ENCODE measurements at regions not wholly inside any gene's neighbourhood (a gene's known extent, or its start where the extent isn't known, plus 50 kb on each side); places are given as distances from the start of the nearest gene placed in this dataset.

DNA sequence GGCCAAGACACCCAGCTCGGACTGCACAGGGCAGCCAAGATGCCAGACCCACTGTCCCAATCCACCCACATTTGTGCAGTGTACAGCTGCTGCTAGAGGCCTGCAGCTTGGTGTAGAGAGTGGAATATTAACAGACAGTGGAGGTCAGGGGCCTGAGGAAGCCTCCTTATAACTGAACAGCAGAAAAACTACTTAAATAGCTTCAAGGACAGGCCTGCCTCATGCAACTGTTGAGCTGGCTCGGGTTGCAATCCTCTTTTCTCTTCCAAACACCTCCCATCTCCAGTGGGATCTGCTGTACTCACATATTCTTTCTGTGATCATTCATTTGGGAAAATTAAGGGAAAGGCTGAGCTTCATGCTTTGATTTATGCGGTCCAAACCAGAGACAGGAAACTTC, 1043.2 kb upstream of the TMEM132C start:
- DNase-seq (ENCODE audit: low spot score), result no peak

DNA sequence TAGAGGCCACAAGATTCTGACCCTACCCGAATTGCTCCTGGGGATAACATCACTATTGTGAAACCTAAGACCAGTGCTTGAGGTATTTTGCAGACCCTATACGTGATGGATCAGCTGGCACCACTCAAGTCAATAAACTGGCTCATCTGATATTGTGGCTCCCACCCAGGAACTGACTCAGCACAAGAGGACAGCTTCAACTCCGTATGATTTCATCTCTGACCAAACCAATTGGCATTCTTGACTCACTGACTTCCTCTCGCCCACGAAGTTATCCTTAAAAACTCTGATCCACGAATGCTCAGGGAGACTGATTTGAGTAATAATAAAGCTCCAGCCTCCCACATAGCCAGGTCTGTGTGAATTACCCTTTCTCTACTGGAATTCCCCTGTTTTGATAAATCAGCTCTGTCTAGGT, 1036.1 kb upstream of the TMEM132C start:
- no peak for DNase-seq (ENCODE audit: low spot score)

DNA sequence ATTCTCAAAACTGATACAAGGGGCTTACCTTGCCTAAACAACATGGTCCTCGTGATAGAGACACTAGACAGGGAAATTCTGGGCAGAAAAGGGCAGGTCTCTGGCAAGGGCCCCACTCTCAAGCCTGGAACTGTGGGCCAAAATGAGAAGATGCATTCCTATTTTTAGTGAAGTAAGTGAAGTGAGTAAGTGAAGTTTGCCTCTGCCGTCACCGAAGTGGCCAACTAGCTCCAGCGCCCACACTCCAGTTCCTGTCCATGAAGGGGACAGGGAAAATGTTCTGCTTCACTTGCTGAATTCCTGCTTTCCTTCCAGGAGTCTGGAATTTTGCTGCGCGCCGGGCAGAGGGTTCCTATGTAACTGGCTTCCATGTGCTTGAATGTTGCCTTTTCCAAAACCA, 1035.6 kb upstream of the TMEM132C start:
- no peak for DNase-seq (ENCODE audit: low spot score)

DNA sequence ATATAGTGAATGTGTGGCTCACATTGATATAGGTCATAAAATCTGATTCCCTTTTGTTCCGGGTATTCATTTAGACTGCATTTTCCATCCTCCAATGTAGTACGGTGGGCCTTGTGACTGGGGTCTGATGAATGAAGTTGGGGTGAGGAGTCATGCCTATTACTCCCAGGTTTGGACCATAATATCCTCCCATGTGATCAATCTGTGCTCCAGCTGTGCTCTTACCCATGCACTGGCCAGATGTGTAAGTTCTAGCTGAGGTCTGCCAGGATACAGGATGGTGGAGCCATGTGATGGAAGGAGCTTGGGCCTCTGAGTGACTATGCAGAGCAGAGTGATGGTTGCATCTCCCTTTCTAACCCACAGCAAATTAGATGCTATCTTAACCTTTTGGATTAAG, 1034.0 kb upstream of the TMEM132C start:
- no peak for DNase-seq (ENCODE audit: low spot score)

DNA sequence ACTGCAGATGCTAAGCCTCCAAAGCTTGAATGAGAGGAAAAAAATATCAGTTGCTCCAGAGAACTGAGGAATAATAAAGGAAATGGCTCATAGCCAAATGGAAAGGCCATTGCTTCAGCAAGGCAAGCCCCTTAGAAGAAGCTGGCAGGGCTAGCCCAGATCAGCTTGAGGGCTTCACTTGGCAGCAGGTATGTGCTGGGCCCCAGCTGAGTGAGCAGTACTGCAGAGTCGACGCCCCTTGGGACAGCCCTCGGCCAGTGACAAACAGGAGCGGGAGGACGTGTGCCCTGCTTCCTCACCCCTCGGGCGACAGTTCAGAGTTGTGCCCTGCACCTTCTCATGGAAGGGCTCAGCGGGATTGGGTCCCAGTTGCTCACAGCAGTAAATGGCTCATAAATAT, 1031.2 kb upstream of the TMEM132C start:
- DNase-seq (ENCODE audit: low spot score), result no peak

DNA sequence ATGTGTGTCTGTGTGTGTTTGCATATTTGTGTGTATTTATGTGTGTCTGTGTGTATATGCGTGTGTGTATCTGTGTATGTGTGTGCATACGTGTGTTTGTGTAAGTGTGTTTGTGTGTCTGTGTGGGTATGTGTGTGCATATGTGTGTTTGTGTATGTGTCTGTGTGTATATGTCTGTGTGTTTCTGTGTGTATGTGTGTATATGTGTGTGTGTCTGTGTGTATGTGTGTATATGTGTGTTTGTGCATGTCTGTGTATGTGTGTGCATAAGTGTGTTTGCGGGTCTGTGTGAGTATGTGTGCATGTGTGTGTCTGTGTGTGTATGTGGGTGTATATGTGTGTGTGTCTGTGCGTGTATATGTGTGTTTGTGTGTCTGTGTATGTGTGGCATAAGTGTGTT, 1030.5 kb upstream of the TMEM132C start:
- DNase-seq (ENCODE audit: low spot score), result no peak

DNA sequence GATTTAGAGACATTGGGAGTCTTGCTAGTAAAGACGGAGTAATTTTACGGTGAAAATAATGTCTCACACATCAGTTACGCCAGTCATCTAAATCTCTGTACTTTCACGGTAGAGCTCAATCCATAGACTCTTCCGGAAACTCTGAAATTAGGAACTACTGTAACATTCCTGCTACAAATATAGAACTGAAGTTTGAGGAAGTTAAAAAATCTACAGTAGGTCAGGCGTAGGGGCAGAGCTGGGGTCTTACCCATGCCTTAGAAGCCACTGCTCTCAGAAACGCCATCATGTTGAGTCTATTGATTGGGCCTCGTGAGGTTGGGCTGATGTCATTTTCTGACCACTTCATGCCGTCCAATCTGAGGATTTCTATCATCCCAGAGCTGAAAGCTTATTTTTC, 1029.8 kb upstream of the TMEM132C start:
- no peak for DNase-seq (ENCODE audit: low spot score)

- no peak for DNase-seq (ENCODE audit: low spot score)
Measured at GRCh38 chr12:127238107-127238506, 1028.9 kb upstream of the TMEM132C start.

DNA sequence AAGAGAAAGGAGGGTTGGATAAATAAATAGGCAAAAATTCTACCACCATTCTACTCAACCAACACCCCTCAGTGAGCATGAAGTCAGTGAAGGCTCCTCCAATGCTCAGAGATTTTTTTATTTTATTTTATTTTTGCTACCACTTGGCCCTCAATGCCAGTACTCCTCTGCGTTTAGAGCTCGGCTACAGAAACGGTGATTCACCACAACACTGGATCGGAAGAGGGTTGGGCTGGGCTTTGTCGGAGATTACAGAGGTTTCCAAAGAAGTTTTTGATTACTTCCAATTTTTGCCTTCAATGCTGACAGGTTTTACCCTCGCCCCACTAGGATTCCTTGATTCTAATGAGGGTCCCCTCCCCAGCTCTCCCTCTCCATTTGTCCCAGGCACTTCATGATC, 1027.2 kb upstream of the TMEM132C start:
- no peak for DNase-seq (ENCODE audit: low spot score)

DNA sequence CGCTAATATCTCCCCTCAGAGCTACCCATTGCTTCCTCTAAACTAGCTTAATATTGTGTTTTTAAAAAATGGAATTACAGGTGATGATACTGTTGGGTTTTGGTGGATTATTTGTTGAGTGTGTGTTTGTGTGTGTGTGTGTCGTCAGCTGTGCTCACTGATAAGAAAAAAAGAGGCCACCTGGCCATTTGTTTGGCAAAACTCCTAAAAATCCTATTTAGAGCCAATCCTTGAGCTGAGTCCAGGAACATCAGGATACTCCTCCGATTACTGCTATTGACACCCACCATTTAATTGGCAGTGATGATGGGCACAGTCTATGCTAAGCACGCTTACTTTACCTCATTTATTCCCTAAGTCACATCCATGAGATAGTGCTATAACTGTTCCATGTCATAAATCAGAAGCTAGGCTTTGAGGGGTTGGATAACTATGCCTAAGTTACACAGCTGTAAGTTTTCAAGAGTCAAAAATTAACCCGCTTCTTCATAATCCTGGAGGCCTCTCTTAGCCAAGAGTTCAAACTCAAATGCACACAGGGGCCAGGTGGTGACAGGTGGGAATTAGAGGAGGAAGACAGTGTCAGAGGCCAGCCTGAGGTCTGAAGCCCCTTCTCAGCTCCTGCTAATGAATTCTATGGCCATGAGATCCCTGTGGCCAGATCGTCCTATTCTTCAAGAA, 1026.6 kb upstream of the TMEM132C start:
- DNase-seq (ENCODE audit: low spot score), result no peak

- no peak for DNase-seq (ENCODE audit: low spot score)
Measured at GRCh38 chr12:127241072-127241817, 1025.7 kb upstream of the TMEM132C start.

DNA sequence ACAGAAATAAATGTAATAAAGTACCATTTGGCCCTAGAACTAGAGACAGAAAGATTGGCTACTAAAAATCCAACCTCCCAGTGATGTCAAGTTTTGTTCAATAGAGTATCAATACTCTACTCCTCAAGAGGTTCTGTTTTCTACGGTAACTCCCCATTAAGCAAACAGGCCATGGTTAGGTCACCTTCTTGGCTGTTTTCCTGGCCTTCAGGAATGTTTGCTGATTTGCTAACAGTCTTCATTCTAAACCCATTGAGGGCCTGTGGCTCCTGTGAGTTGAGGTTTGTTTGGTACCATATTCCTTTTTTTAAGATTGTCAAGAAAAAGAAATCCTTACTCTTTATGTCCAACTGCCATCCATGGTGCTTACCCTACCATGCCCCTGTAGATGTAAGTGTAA, 1022.0 kb upstream of the TMEM132C start:
- no peak for DNase-seq (ENCODE audit: low spot score)

DNA sequence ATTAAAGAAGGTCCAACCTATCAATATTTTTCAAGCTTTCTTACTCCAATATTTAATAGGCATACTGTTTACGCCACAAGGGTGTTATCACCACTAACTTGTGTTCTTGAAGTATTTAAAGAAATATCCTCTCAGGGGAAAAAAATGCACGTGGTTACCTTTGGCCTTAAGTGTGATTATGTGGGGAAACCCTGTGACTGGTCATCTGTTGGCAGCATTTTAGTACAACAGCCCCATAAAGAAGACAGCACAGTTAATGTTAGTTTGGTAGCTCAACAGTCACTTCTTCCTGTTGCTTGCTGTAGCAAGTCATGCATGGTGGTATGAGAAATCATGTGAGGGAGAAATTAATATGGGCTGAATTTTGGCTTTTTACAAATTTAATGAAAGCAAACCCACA, 1021.5 kb upstream of the TMEM132C start:
- DNase-seq (ENCODE audit: low spot score), result no peak

DNA sequence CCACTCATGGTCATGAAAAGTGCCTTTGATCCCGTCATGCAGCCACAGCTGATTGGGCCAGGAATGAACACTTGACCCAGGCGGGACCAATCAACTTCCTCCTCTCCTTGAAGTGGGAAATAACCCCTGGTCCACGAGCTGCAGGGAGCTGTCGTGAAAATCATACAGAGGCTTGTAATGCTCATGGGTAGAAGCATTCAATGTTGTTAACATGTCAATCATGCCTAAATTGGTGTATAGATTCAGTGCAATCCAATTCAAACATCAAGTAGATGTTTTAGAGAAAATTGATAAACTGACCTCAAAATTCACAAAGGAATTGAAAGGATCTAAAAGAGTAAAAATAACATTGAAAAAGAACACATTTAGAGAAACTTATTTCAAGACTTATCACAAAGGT, 1019.0 kb upstream of the TMEM132C start:
- no peak for DNase-seq (ENCODE audit: low spot score)

DNA sequence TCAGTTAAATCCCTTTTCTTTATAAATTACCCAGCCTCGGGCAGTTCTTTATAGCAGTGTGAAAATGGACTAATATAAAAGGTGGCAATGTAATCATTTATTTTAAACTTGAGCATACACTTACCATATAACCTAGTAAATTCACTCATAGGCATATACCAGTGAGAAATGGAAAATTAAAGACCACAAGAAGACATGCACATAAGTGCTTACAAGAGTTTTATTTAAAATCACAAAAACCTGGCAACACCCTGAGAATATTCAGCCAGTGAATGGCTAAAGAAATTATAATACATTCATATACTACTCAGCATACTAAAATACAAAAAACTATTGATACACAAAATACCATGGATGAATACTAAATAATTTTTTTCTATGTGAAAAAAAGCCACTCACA, 1017.5 kb upstream of the TMEM132C start:
- DNase-seq (ENCODE audit: low spot score), result no peak

DNA sequence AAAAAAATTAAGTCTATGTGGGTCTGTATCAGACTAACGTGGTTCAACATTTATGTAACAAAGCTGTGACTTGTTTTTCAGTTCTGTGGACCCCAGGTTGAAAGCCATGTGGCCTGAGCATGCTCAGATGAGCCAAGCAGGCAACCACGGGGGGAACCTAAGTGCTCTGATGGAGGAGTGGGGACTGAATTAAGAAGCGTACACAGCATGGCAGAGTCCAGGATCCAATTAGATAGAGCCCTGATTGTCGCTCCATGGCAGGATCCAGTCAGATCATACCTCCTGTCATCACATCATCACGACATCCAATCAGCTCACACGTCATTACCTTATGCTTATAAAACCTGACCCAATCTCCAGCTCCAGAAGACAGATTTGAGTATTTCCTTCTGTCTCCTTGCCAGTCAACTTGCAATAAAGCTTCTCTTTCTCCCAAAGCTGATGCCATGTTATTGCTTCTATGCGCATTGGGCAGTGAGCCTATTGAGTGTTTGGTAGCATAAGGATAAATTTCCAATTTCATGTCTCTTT, 1013.1 kb upstream of the TMEM132C start:
- DNase-seq (ENCODE audit: low spot score), result no peak

- no peak for DNase-seq (ENCODE audit: low spot score)
Measured at GRCh38 chr12:127254420-127254955, 1012.5 kb upstream of the TMEM132C start.

DNA sequence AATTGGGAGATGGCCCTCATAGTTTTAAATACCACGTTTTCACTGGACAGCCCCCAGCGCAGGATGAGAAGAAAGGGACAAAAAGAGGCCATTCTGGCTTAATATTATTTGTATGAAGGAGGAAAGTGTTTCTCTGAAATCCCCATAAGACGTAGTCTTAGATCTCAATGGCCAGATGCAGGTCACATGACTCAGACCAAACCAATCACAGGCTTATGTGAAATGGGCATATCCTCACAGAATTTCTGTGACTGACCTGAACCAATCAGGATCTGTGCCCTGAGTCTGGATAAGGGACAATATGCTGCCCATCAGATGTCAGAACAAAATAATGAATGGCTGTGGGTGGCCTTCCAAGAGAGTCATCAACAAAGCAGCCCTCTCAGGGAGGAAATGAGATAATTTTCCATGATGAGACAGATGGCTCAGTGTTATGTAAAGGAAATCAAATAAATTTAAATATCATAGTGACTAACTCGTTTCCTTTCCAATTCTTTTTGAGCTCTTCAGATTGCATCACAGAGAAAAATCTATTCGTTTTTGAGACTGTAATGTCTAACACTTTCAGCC, 1009.5 kb upstream of the TMEM132C start:
- DNase-seq (ENCODE audit: low spot score), result no peak

DNA sequence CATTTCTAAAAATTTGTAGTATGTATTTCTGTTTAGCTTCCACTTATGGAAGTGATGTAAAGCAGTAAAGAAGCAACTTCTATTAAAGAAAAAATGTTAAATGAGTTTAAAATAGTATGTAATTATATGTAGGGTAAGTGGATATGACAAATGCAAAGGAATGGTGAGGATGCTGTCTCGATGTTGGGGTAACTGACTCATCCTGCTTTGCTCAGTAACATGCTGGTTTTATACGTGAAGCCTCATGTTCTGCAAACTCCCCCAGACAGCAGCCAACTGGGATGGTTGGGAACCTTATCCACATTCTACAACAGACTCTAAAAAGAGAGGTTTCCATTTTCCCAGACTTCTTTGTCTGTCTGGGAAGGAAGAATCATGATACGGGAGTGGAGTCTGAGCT, 1006.4 kb upstream of the TMEM132C start:
- no peak for DNase-seq (ENCODE audit: low spot score)

- DNase-seq (ENCODE audit: low spot score), result no peak
Measured at GRCh38 chr12:127260999-127261398, 1006.0 kb upstream of the TMEM132C start.

GRCh38 chr12:127262615-127263014, 1004.4 kb upstream of the TMEM132C start:
- no peak for DNase-seq (ENCODE audit: low spot score)

DNA sequence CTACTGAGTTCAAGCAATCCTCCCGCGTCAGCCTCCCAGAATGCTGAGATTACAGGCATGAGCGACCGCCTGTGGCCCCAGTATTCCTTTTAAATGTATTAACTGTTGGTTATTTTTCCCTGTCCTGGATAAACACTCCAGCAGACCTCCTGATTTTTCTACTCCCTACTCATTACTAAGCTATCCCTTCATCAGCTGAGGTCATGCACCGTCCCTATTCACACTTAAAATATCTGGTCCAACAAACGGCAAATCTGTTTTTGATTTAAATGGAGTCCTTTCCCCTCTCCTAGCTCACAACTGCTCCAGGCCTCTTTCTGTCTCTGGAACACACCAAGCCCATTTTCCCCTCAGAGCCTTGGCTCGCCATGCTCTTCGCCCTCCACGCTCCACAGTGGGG, 1003.3 kb upstream of the TMEM132C start:
- DNase-seq (ENCODE audit: low spot score), result no peak

GRCh38 chr12:127267128-127267527, 999.8 kb upstream of the TMEM132C start:
- no peak for DNase-seq (ENCODE audit: low spot score)

All from NAMALWA (cell line).